LNCaP clone FGC (cell line): ENCODE measurements at regions not wholly inside any gene's neighbourhood (a gene's known extent, or its start where the extent isn't known, plus 50 kb on each side); places are given as distances from the start of the nearest gene placed in this dataset.

Experiments used
- DNase-seq: peaks from one replicate; pipeline ENCODE4 v3.0.0-alpha.2; 2011; ENCODE audit warnings: low read depth
- H3K4me3 ChIP-seq: 2 replicates; pipeline ENCODE4 v1.5.1; 2011; ENCODE audit warnings: mild to moderate bottlenecking, low read depth, low read length, control low read depth
- TF ChIP-seq, protein P1 (sequence below): IDR thresholded peaks from 2 replicates; pipeline ENCODE4 v1.5.1; 2012; ENCODE audit warnings: mild to moderate bottlenecking; ENCODE audit not compliant: control insufficient read depth, insufficient read depth; ENCODE audit errors: extremely low read depth

GRCh38 chr1:88296642-88297041 is 387.4 kb upstream of the PKN2 start:
- TF ChIP-seq, protein P1, sequence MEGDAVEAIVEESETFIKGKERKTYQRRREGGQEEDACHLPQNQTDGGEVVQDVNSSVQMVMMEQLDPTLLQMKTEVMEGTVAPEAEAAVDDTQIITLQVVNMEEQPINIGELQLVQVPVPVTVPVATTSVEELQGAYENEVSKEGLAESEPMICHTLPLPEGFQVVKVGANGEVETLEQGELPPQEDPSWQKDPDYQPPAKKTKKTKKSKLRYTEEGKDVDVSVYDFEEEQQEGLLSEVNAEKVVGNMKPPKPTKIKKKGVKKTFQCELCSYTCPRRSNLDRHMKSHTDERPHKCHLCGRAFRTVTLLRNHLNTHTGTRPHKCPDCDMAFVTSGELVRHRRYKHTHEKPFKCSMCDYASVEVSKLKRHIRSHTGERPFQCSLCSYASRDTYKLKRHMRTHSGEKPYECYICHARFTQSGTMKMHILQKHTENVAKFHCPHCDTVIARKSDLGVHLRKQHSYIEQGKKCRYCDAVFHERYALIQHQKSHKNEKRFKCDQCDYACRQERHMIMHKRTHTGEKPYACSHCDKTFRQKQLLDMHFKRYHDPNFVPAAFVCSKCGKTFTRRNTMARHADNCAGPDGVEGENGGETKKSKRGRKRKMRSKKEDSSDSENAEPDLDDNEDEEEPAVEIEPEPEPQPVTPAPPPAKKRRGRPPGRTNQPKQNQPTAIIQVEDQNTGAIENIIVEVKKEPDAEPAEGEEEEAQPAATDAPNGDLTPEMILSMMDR: no peak
- no peak for DNase-seq
- no peak overlapping the region for H3K4me3 ChIP-seq

- TF ChIP-seq, protein P1: no peak
- H3K4me3 ChIP-seq: no peak overlapping the region
- DNase-seq: no peak
These were observed 385.6 kb upstream of the PKN2 start for GRCh38 chr1:88298506-88298905.

DNA sequence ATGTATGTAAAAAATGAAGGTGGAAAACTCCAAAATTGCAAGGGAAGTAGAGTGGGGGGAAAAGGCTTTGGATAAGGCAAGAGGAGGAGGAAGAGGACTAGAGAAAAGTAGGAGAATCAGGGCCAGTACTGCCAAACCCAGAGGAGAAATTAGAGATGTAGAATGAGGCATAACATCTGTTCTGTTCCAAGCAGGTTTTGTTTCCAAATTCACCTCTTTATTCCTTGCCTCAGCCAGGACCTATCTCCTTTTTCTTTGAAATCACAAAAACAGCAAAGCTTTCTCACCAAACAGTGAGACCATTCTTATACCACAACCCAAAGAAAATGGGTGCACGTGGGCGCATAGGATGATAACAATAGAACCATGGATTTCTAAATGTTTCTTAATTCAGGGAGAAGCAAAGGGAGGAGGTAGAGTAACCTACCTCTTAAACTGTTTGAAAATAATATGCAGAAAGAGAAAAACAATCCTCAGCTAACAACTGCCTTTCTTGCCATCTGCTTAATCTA is 383.3 kb upstream of the PKN2 start:
- TF ChIP-seq, protein P1: no peak
- DNase-seq: no peak
- no peak overlapping the region for H3K4me3 ChIP-seq

DNA sequence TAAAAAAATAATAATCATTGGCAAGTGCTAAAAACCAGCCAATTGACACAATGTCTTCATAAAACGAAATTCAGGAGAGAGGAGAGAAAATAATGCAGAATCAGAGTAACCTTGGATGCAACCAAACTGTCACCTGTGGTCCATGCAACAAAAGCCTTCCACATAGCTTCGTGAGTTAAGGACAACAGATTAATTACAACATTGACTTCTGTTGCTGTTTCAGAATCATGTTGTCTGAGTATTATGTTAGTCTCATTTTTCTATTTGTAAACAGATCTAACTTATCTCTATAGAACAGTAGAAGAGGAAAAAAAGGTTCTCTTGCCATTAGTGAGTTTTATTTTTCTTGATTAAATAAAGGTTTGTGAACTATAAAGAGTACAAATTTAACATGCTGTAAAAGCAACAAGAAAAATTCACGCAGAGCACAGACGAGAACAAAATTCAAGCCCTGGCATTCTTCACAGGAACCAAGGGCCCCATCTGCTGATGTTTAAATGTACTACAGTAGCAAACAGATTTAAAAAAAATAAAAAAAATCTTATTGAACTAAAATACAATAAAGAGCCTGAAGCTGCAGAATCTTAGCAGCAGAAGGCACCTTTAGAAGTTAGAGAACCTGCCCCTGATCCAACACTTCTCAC is 381.1 kb upstream of the PKN2 start:
- H3K4me3 ChIP-seq: no peak overlapping the region
- TF ChIP-seq, protein P1: peak; percentile 59
- peak; percentile 0 for DNase-seq

- no peak for DNase-seq
- TF ChIP-seq, protein P1: no peak
- no peak overlapping the region for H3K4me3 ChIP-seq
These were observed 372.8 kb upstream of the PKN2 start for GRCh38 chr1:88311265-88311664.

DNA sequence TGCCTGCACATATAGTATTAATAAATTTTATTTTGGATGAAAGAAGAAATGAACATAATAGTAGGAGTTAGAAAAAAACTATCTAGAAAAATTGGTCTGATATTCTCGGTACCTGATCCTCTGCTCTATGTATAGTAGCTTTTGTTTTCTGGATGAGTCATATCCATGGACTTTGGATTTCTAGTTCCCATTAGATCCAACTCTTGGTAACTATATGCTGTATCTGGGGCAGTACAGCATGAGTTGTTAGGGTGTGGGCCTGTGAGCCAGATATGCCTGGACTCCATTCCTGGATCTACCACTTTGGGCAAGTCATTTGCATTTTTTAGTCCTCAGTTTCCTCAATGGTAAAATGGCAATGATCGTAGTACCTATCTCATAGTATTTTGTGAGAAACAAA is 372.2 kb upstream of the PKN2 start:
- DNase-seq: no peak
- TF ChIP-seq, protein P1: no peak

DNA sequence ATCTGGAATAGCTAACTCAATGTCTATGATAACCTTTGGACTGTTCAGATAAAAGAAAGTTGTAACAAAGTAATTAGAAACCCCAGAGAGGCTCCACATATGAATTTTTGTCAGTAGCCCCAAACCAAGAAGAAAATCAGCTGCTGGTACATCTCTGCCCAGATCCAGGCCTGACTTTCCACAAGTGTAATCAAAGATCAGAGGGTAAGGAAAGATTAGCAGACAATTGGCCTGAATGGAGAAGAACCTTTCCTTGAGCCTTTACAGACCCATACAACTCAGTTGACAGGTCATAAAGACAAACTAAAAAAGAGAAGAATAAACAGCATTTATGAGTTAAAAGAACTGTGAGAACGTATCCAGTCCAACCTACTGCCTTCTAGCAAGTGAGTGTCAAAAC is 366.7 kb upstream of the PKN2 start:
- TF ChIP-seq, protein P1: no peak
- DNase-seq: no peak
- no peak overlapping the region for H3K4me3 ChIP-seq

More for the DNA sequence above, 372.2 kb upstream of the PKN2 start:
- H3K4me3 ChIP-seq: no peak overlapping the region
